SK-N-MC (cell line): ENCODE measurements at regions not wholly inside any gene's neighbourhood (a gene's known extent, or its start where the extent isn't known, plus 50 kb on each side); places are given as distances from the start of the nearest gene placed in this dataset.
"Not testable (repeated sequence)": the region's sequence is repeated elsewhere in the genome, so short reads cannot be mapped to it uniquely, and the experiment has no call there.

ENCODE experiments used
- EZH2 ChIP-seq: fragments of 200-600 bp; sonication (generic); IDR thresholded peaks from one replicate; pipeline ENCODE4 v1.6.1; 2017; ENCODE audit warnings: antibody characterized with exemption
- POLR2AphosphoS5 ChIP-seq: IDR thresholded peaks from 2 replicates; pipeline ENCODE4 v1.6.1; 2012; ENCODE audit warnings: mild to moderate bottlenecking, low read depth, low read length, borderline replicate concordance

DNA sequence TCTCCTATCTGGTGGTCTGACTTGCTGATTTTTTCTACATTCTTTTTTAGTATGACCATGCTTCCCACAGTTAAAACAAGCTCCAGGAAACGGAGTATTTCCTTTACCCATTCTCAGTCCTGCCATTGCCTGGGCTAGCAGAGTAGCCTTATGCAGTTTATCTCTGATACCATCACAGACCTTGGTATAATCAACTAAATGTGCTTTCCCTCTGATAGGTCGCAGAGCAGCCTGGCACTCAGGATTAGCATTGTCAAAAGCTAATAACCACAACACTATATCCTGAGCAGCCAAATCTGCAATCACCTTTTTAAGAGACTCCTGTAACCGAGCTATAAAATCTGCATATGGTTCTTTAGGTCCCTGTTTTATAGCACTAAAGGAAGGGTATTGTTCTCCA lies 123.2 kb downstream of the ZNF467 start:
- TF ChIP-seq EZH2, POLR2AphosphoS5: not testable (repeated sequence)
